T-cell (primary cell): ENCODE measurements at regions not wholly inside any gene's neighbourhood (a gene's known extent, or its start where the extent isn't known, plus 50 kb on each side); places are given as distances from the start of the nearest gene placed in this dataset.

ENCODE experiments used
- ATAC-seq, 4 experiments: fragments of 200-7000 bp in 3 of 4; fragments of 150-1000 bp in 1 of 4; cut with Tn5 transposase; replicated peaks in 1 of 4; 1 replicate in 3 of 4; 2 replicates in 1 of 4; pipeline ENCODE4 v1.10.0; 2021; ENCODE audit warnings: moderate library complexity in 3 of 4, mild to moderate bottlenecking in 2 of 4, moderate number of reproducible peaks in 1 of 4
- CTCF ChIA-PET, 2 donors: fragments of 300-600 bp; sonication (Branson Sonifier 250); formaldehyde crosslinking; loops; one replicate each; lab custom pipeline; 2022; ENCODE audit warnings: antibody characterized with exemption in 2 of 2; lab: Charles Lee
- POLR2A ChIA-PET, 2 donors: fragments of 300-600 bp; sonication (Branson Sonifier 250); formaldehyde crosslinking; loops; one replicate each; lab custom pipeline; 2022; ENCODE audit warnings: antibody characterized with exemption in 2 of 2; lab: Charles Lee
- DNase-seq, 35 experiments: peaks; one replicate each; pipeline versions ENCODE4 v3.0.0 to v3.0.0-alpha.2; 2013 to 2023
- H3K27ac ChIP-seq: one replicate; pipeline ENCODE4 v1.5.1; 2013; ENCODE audit warnings: low read length
- H3K27me3 ChIP-seq, 2 experiments: replicated peaks in 1 of 2; 1 replicate in 1 of 2; 2 replicates in 1 of 2; pipeline versions ENCODE4 v1.6.1 to v1.7.0; 2013; ENCODE audit warnings: low read length in 1 of 2, mixed read lengths in 1 of 2; ENCODE audit not compliant: control insufficient read depth in 2 of 2, insufficient read depth in 2 of 2; ENCODE audit errors: extremely low read depth in 1 of 2
- H3K36me3 ChIP-seq, 2 donors: 1 replicate in 1 of 2; 2 replicates in 1 of 2; pipeline versions ENCODE4 v1.6.1 to v1.7.0; 2013; ENCODE audit warnings: low read length in 1 of 2; ENCODE audit not compliant: control insufficient read depth in 2 of 2, insufficient read depth in 1 of 2; ENCODE audit errors: extremely low read depth in 1 of 2
- H3K4me1 ChIP-seq, 2 experiments: 1 replicate in 1 of 2; 2 replicates in 1 of 2; pipeline versions ENCODE4 v1.6.1 to v1.7.0; 2013; ENCODE audit warnings: low read length in 2 of 2, mixed read lengths in 1 of 2; ENCODE audit not compliant: insufficient read depth in 2 of 2, control insufficient read depth in 1 of 2; ENCODE audit errors: extremely low read depth in 1 of 2
- H3K4me3 ChIP-seq, 2 donors: 1 replicate in 1 of 2; 2 replicates in 1 of 2; pipeline versions ENCODE4 v1.5.1 to v1.7.0; 2013; ENCODE audit warnings: mild to moderate bottlenecking in 2 of 2, low read length in 1 of 2, moderate library complexity in 1 of 2; ENCODE audit not compliant: control insufficient read depth in 1 of 2; ENCODE audit errors: extremely low read depth in 1 of 2
- H3K9me3 ChIP-seq: 2 replicates; pipeline ENCODE4 v1.7.0; 2013
- H3K27ac Mint-ChIP-seq, 2 donors: one replicate each; pipeline ENCODE4 v1.8.0; 2020 to 2021; ENCODE audit warnings: mild to moderate bottlenecking in 2 of 2, mixed read lengths in 2 of 2
- H3K27me3 Mint-ChIP-seq, 2 donors: one replicate each; pipeline ENCODE4 v1.8.0; 2021 to 2022; ENCODE audit warnings: mixed read lengths in 2 of 2
- H3K36me3 Mint-ChIP-seq: one replicate; pipeline ENCODE4 v1.8.0; 2021; ENCODE audit warnings: mixed read lengths
- H3K4me1 Mint-ChIP-seq, 3 donors: one replicate each; pipeline ENCODE4 v1.8.0; 2020 to 2022; ENCODE audit warnings: mixed read lengths in 3 of 3, mild to moderate bottlenecking in 1 of 3
- H3K4me3 Mint-ChIP-seq, 3 donors: one replicate each; pipeline ENCODE4 v1.8.0; 2020 to 2022; ENCODE audit warnings: mild to moderate bottlenecking in 3 of 3, mixed read lengths in 3 of 3, moderate library complexity in 3 of 3
- H3K9me3 Mint-ChIP-seq, 3 donors: one replicate each; pipeline ENCODE4 v1.8.0; 2020 to 2022; ENCODE audit warnings: mixed read lengths in 3 of 3
- WGBS: methylation state at CpG from one replicate; pipeline ENCODE4 v1.1.5; 2013; ENCODE audit warnings: missing lambda C conversion rate; ENCODE audit not compliant: insufficient coverage; 5-methylcytosine and 5-hydroxymethylcytosine counted together

- Histone ChIP-seq H3K27ac (no peak overlapping the region), H3K4me1 (no peaks in the 10 kb centered on the region), H3K27me3 (no peaks in the 10 kb centered on the region), H3K9me3 (no peaks in the 10 kb centered on the region), H3K36me3 (no peaks in the 10 kb centered on the region), H3K4me3 (no peak overlapping the region)
- POLR2A ChIA-PET, result no interaction called here
- Mint-ChIP-seq H3K4me1 (no peaks in the 10 kb centered on the region), H3K9me3 (peaks cover 4 to 24% (median 14%) of the 10 kb centered on the region in 3 donors), H3K36me3 (no peaks in the 10 kb centered on the region), H3K27ac (no peak overlapping the region), H3K4me3 (no peak overlapping the region), H3K27me3 (no peaks in the 10 kb centered on the region)
- WGBS, result 90% methylated on average over 2 of the region's 5 CpGs
- CTCF ChIA-PET, result no interaction called here
- ATAC-seq, result no peak
- no peak for DNase-seq
These were observed 177.8 kb upstream of the MPPED2 start for GRCh38 chr11:30763951-30764350.

GRCh38 chr11:30762188-30762587, 176.0 kb upstream of the MPPED2 start:
- Mint-ChIP-seq H3K4me3 (no peak overlapping the region), H3K4me1 (no peaks in the 10 kb centered on the region), H3K9me3 (peaks cover 4 to 30% (median 12%) of the 10 kb centered on the region in 3 donors), H3K27me3 (no peaks in the 10 kb centered on the region), H3K27ac (no peak overlapping the region), H3K36me3 (no peaks in the 10 kb centered on the region)
- no peaks in the 10 kb centered on the region for H3K4me1 ChIP-seq
- H3K9me3 ChIP-seq, result no peaks in the 10 kb centered on the region
- CTCF ChIA-PET, result no interaction called here
- no peak overlapping the region for H3K27ac ChIP-seq
- DNase-seq (no peak), ATAC-seq (no peak)
- H3K27me3 ChIP-seq, result no peaks in the 10 kb centered on the region
- POLR2A ChIA-PET, result no interaction called here
- no CpG with 5 or more reads among the region's 2 CpGs for WGBS
- H3K36me3 ChIP-seq, result no peaks in the 10 kb centered on the region
- no peak overlapping the region for H3K4me3 ChIP-seq

GRCh38 chr11:30760345-30760744, 174.2 kb upstream of the MPPED2 start:
- Mint-ChIP-seq H3K27me3 (no peaks in the 10 kb centered on the region), H3K9me3 (peaks cover 4 to 30% (median 12%) of the 10 kb centered on the region in 3 donors), H3K4me1 (no peaks in the 10 kb centered on the region), H3K36me3 (no peaks in the 10 kb centered on the region), H3K4me3 (no peak overlapping the region), H3K27ac (no peak overlapping the region)
- Histone ChIP-seq H3K27ac (no peak overlapping the region), H3K36me3 (no peaks in the 10 kb centered on the region), H3K9me3 (no peaks in the 10 kb centered on the region), H3K4me1 (no peaks in the 10 kb centered on the region), H3K27me3 (no peaks in the 10 kb centered on the region), H3K4me3 (no peak overlapping the region)
- ChIA-PET CTCF (no interaction called here), POLR2A (no interaction called here)
- DNase-seq (no peak), ATAC-seq (no peak)

GRCh38 chr11:30758946-30759504, 172.9 kb upstream of the MPPED2 start:
- no peak overlapping the region for H3K27ac Mint-ChIP-seq
- no peak for DNase-seq
- peaks cover 6 to 31% (median 12%) of the 10 kb centered on the region in 3 donors for H3K9me3 Mint-ChIP-seq
- H3K27ac ChIP-seq, result no peak overlapping the region
- no peak overlapping the region for H3K4me3 ChIP-seq
- H3K4me1 ChIP-seq, result no peaks in the 10 kb centered on the region
- no peak for ATAC-seq
- no peaks in the 10 kb centered on the region for H3K36me3 ChIP-seq
- H3K9me3 ChIP-seq, result no peaks in the 10 kb centered on the region
- no peak overlapping the region for H3K4me3 Mint-ChIP-seq
- CTCF ChIA-PET, result no interaction called here
- no peaks in the 10 kb centered on the region for H3K4me1 Mint-ChIP-seq
- H3K27me3 ChIP-seq, result no peaks in the 10 kb centered on the region
- H3K27me3 Mint-ChIP-seq, result no peaks in the 10 kb centered on the region
- no peaks in the 10 kb centered on the region for H3K36me3 Mint-ChIP-seq
- 50% methylated on average over 10 of the region's 11 CpGs for WGBS
- POLR2A ChIA-PET, result no interaction called here

- no peaks in the 10 kb centered on the region for H3K36me3 Mint-ChIP-seq
- ChIA-PET CTCF (no interaction called here), POLR2A (no interaction called here)
- H3K9me3 Mint-ChIP-seq, result peaks cover 8 to 32% (median 9%) of the 10 kb centered on the region in 3 donors
- 67% methylated on average over 1 of the region's 1 CpG for WGBS
- DNase-seq (no peak), ATAC-seq (no peak)
- no peaks in the 10 kb centered on the region for H3K27me3 Mint-ChIP-seq
- H3K4me1 Mint-ChIP-seq, result no peaks in the 10 kb centered on the region
- Histone ChIP-seq H3K36me3 (no peaks in the 10 kb centered on the region), H3K4me1 (no peaks in the 10 kb centered on the region), H3K27ac (no peak overlapping the region), H3K27me3 (no peaks in the 10 kb centered on the region), H3K9me3 (no peaks in the 10 kb centered on the region), H3K4me3 (no peak overlapping the region)
- no peak overlapping the region for H3K27ac Mint-ChIP-seq
- no peak overlapping the region for H3K4me3 Mint-ChIP-seq
These were observed 172.4 kb upstream of the MPPED2 start for GRCh38 chr11:30758518-30758917.

GRCh38 chr11:30758012-30758411, 171.9 kb upstream of the MPPED2 start:
- no peaks in the 10 kb centered on the region for H3K36me3 ChIP-seq
- H3K27ac ChIP-seq, result no peak overlapping the region
- ChIA-PET POLR2A (no interaction called here), CTCF (no interaction called here)
- H3K27ac Mint-ChIP-seq, result no peak overlapping the region
- no peaks in the 10 kb centered on the region for H3K4me1 Mint-ChIP-seq
- H3K4me1 ChIP-seq, result no peaks in the 10 kb centered on the region
- DNase-seq, result no peak
- H3K27me3 ChIP-seq, result no peaks in the 10 kb centered on the region
- peaks cover 4 to 27% (median 8%) of the 10 kb centered on the region in 3 donors for H3K9me3 Mint-ChIP-seq
- WGBS, result no CpG with 5 or more reads among the region's 3 CpGs
- no peaks in the 10 kb centered on the region for H3K27me3 Mint-ChIP-seq
- H3K9me3 ChIP-seq, result no peaks in the 10 kb centered on the region
- no peaks in the 10 kb centered on the region for H3K36me3 Mint-ChIP-seq
- H3K4me3 Mint-ChIP-seq, result no peak overlapping the region
- ATAC-seq, result no peak
- H3K4me3 ChIP-seq, result no peak overlapping the region

- H3K27me3 Mint-ChIP-seq, result no peaks in the 10 kb centered on the region
- no peaks in the 10 kb centered on the region for H3K4me1 Mint-ChIP-seq
- no peak overlapping the region for H3K27ac Mint-ChIP-seq
- Histone ChIP-seq H3K27ac (no peak overlapping the region), H3K36me3 (no peaks in the 10 kb centered on the region), H3K9me3 (no peaks in the 10 kb centered on the region), H3K27me3 (no peaks in the 10 kb centered on the region), H3K4me1 (no peaks in the 10 kb centered on the region), H3K4me3 (no peak overlapping the region)
- WGBS, result no CpG with 5 or more reads among the region's 2 CpGs
- ChIA-PET POLR2A (no interaction called here), CTCF (no interaction called here)
- no peak for DNase-seq
- ATAC-seq, result no peak
- no peak overlapping the region for H3K4me3 Mint-ChIP-seq
- peaks cover 0 to 9% (median 4%) of the 10 kb centered on the region in 3 donors for H3K9me3 Mint-ChIP-seq
- no peaks in the 10 kb centered on the region for H3K36me3 Mint-ChIP-seq
These were observed 167.8 kb upstream of the MPPED2 start for GRCh38 chr11:30753994-30754393.
